Right forelimb (tissue), 1 donor: ENCODE measurements at regions not wholly inside any gene's neighbourhood (a gene's known extent, or its start where the extent isn't known, plus 50 kb on each side); places are given as distances from the start of the nearest gene placed in this dataset.
"Not testable (repeated sequence)": the region's sequence is repeated elsewhere in the genome, so short reads cannot be mapped to it uniquely, and the experiment has no call there.

Experiments
- DNase-seq: peaks from one replicate; pipeline ENCODE4 v3.0.0-alpha.2; 2018

DNA sequence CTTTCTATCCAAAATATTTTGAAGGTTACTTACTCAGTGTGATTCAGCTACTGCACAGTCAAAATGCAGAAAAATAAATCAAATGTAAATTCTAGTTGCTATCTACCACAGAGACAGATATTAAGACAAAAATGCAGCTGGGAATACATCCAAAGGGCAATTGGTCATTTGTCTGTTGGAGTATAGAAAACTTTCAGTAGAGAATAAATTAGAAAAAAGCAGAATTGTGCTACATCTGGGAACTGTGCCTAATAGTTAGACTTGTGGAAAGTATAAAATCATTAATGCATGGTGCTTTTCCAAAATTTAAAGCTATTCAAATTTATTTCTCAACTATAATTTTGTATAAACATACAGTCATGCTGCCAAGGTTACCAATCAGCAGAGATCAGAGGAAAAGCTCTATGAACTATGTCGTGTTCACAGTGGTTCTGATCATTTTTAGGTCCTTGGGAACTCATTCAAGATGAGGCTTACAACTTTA, 1635.8 kb downstream of the PCDH9 start:
- no peak for DNase-seq

DNA sequence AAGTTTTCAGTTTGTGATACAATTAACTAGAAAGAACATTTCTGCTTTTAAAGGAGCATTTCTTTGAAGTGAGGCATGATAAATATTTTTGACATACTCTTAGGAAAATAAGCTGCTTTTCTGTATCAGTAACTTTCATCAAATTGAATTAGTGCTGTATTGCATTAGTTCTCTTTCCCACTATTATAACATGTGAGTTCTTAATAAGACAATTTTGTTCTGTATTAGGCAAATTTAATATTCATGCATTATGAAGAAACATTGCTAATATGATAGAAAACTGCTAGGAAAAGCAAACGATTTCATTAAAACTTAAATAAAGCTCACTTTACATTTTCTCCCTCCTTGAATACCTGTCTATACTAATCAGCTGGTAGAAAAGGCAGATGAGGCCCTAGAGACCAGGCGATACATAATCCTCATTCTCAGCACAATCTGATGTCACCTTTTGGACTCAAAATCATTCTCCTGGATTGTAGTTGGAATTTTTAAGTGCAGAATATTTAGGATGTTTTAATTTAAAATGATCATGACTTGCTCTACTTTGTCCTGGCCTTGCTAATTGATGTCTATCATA, 1636.8 kb downstream of the PCDH9 start:
- DNase-seq, result no peak

GRCh38 chr13:65592731-65593130, 1637.4 kb downstream of the PCDH9 start:
- no peak for DNase-seq

DNA sequence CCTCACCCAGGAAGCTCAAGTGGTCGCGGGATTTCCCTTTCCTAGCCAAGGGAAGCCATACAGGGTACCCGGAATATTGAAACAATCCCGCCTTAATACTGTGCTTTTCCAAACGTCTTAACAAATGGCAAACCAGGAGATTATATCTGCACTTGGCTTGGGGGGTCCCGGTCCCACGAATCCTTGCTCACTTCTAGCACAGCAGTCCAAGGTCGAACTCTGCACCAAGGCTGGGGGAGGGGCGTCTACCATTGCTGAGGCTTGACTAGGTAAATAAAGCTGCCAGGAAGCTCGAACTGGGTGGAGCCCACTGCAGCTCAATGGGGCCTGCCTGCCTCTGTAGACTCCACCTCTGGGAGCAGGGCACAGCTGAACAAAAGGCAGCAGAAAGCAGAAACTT, 1644.8 kb downstream of the PCDH9 start:
- no peak for DNase-seq

GRCh38 chr13:65584126-65584525, 1646.0 kb downstream of the PCDH9 start:
- DNase-seq, result no peak

DNA sequence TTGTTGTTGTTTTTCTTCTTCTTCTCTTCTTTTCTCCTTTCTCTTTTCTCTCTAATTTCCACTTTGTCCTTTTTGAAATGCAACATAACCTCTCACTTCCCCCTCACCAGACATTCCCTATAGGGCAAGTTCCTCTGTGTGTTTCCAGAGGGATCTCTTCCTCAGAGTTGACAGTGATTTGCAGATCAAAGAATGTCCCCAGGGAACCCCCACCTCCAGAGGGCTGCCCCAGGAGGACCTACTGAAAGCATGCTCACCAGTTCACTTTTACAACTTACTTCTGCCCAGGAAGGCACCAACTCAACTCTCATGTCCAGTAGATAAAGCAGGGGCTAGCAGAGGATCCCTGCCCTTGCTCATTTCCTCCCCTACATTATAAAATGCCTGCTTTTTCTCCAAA, 1648.0 kb downstream of the PCDH9 start:
- DNase-seq, result no peak

- not testable (repeated sequence) for DNase-seq
Observed at GRCh38 chr13:65564561-65564960, 1665.6 kb downstream of the PCDH9 start.

GRCh38 chr13:65562305-65562704, 1667.8 kb downstream of the PCDH9 start:
- no peak for DNase-seq

DNA sequence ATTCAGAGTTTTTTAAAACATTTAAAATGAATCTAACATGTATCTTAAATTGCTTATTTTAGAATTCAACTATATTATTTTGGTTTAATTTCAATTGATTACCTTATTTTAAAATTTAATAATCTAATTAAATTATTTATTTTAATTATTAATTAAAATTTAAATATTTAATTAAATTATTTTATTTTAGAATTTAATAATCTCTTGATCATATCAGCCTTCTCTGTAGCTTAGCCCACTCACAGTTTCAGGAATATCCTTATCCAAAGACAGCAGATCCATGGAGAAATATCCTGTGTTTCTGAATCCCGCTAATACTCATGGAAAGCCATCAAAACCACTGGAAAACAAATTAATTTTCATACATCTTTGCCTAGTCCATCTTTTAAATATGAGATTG, 1669.2 kb downstream of the PCDH9 start:
- no peak for DNase-seq

DNA sequence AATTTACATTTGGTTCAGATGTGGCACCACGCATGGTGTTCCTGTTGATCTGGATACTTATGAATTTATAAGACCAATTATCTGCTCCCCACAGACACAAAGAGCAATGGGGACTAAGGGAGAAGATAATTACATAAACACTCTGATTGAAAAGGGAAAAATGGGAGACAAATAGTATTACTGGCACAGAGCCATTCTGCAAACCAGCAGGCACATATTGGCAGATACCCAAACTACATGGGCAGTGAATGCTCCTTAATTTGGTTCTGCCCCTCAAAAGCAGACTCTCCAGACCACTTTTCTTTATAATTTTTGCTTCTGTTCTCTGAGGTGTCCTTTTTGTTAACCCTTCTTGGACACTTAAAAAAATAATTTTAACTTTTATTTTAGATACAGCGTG, 1674.2 kb downstream of the PCDH9 start:
- DNase-seq, result no peak

DNA sequence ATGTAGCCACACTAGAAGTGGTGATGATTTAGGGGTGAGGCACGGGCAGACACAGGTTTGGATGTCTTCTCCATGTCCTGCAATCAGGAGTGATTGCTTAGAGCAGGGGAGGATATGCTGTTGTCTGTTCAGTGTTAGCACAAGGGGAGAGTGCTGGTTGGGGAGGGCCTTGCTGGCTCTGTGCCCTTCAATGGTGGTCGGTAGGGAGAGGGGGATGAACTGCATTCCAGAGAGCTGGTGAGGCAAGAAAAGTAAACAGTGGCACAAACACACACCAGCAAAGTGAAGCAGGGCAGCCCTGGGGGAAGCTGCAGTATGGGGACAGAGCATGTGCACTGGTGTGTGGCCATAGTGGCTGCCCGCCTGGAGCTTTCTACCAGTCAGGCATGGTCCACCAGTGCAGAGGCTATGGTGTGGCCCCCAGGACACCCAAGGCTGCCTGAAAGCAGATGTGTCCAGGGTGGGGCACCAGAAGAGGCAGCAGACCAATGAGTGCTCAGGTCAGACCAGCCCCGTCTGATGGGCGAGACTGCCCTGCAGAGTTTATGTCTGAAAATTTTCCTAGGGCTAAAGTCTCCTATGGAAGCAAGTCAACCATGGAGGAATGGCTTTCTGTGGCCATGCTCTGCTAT, 1676.9 kb downstream of the PCDH9 start:
- DNase-seq, result no peak

GRCh38 chr13:65551208-65551607, 1678.9 kb downstream of the PCDH9 start:
- DNase-seq, result no peak

DNA sequence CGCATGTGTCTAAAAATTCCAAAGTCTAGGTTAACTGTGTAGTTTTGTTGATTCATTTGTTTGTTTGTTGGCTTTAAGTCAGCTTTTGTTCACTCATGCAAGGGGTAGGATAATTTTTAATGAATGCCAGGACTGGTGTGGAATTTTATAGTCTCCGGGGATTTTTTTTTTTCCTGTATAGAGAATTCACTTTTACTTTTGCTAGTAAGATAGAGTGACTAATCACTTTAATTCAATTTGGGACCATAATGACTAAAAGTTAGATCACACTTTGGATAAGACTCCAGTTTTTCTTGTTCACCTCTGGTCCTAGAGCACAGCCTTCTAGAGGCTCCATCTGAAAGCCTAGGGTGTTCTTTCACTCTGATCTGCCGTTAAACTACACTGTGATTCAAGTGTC, 1690.0 kb downstream of the PCDH9 start:
- DNase-seq, result no peak

DNA sequence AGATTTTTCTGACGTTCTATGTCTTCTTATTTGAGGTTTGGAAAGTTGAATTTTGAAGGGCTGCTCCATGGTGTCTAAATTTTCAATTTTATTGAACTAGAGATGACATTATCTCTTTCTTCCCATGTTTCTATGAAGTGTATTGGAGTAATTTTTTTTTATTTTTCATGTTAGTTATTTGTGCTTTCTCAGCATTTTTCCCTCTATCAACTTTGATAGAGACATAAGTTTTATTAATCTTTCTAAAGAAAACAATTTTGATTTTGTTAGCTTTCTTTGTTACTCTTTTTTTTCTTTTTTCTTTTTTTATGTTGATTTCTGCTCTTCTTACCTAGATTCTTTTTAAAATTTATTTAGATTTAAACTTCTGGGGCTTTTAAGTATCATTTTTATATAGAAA, 1694.8 kb downstream of the PCDH9 start:
- no peak for DNase-seq

DNA sequence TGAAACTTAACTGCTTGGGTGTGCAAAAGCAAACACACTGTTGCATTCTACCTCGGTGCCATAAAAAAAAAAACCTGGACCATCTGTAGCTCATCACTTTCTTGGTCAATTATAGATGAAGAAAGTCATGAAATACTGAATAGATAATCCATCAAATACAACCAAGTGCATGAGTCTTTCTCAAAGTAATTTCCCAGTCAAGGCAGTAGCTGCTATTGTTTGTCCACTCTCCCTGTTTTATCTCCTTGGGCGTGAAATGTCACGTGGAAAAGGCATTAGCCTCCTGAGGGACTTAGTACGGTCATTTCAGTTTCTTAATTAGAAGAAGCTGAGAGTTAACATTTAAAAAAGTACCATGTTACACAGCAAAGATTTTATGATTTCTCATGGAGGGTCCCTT, 1697.9 kb downstream of the PCDH9 start:
- DNase-seq, result no peak

DNA sequence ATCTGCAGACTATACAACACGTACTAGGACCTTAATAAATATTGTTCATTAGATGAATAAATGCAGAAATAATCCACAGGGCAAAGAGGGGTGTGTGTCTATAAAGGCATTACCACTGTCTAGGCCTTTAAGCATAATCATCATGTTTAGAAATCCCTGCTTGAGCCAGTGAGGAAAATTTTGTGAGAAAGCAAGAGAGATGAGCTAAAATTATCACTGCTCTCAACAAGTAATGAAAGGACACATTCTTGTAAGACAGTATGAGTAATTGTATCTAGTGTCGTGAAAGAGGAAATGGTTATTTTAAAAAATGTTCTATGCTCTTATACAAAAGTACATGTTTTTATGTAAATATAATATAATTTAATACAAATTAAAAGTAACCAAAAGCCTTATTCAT, 1699.4 kb downstream of the PCDH9 start:
- DNase-seq, result no peak

GRCh38 chr13:65529541-65529940, 1700.6 kb downstream of the PCDH9 start:
- DNase-seq, result no peak

DNA sequence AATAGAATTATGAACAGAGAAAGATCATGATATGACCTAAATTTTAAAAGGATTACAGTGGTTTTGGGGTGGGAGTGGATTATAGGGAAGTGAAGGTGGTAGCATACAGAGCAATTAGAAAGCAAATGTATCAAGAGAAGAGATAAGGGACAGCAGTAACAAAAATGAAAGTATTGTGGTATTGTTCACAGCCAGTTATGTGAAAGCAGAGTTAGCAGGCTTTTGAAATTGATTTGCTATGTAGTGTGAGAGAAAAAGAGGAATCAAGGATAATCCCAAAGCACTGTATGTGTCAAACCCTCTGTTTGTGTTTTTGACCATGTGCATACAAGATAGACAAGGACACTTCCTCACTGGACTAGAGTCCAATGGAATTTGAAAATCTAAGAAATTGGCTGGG, 1721.4 kb downstream of the PCDH9 start:
- DNase-seq, result no peak

DNA sequence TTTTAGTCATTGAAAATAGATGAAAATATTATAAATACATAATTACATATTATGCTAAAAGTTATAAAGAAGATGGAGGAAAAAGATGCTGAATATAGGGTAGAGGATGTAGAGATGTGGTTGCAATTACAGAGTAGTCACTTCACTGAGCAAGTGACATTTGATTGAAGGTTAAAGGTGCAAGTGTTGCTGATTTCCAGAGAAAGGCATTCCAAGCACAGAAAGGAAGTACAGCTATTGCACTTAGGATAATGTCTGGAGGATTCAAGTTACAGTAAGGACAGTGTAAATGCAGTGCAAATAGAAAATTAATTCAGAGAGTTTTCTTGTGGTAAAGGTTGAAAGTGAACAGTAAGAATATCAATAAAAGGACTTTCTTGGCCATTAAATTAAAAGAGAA, 1721.8 kb downstream of the PCDH9 start:
- no peak for DNase-seq

DNA sequence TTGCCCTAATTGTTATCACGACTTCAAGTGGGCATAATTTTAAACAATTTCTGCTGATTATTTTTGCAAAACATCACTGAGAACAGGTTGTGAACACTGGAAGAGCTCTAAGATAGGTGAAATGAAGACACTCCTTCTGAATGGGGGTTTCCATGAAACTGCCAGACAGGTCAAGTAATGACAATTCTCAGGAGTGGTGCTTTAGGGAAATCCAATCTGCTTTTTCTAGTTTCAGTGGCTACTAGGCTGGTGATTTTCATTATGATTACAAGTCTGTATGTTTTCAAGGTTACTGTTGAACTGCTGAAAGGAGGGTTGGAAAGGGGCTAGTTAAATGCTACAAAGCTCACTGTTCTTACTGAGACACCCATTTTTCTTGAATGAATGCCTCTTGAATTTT, 1724.2 kb downstream of the PCDH9 start:
- no peak for DNase-seq

DNA sequence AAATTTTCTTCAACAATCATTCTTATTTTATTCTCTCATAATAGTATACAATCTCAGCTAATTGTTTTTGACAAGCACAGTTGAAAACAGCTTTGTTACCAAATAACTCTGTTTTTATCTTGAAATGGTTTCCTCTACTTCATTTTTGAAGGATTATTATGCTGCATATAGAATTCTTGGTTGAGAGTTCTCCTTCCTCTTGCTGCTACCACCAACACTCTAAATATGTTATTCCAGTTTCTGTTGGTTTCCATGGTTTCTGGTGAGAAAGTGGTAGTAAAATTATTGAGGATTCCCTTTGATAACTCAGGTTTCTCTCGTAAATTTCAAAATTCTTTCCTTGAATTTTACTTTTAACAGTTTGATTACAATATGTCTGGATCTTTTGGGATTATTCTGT, 1725.9 kb downstream of the PCDH9 start:
- DNase-seq, result no peak

GRCh38 chr13:65500481-65500880, 1729.7 kb downstream of the PCDH9 start:
- no peak for DNase-seq

- no peak for DNase-seq
Observed at GRCh38 chr13:65499256-65499655, 1730.9 kb downstream of the PCDH9 start.

DNA sequence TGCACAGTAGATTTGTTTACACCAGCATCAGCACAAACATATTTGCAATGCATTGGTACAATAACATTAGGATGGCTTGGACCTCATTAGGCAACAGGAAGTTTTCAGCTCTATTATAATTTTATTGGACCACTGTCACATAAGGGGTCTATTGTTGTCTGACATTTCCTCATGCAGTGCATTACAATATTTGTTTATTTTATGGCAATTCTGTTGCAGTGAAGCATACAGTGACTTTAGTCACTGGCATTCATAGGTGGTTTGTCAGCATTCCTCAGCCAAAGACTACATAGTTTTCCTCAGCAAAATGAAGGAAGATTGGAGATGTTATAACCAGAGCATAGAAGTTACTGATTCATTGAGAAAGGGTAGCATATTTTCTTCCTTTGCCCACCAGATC, 1732.9 kb downstream of the PCDH9 start:
- DNase-seq, result no peak

- not testable (repeated sequence) for DNase-seq
Observed at GRCh38 chr13:65490725-65491124, 1739.4 kb downstream of the PCDH9 start.
